GM13976 (cell line): ENCODE measurements at regions not wholly inside any gene's neighbourhood (a gene's known extent, or its start where the extent isn't known, plus 50 kb on each side); places are given as distances from the start of the nearest gene placed in this dataset.

Source experiments
- DNase-seq: peaks from one replicate; pipeline ENCODE4 v3.0.0; 2012; ENCODE audit warnings: low spot score
- CTCF ChIP-seq: IDR thresholded peaks from 2 replicates; pipeline ENCODE4 v1.5.1; 2012; ENCODE audit warnings: borderline replicate concordance, mild to moderate bottlenecking; ENCODE audit not compliant: insufficient read depth; ENCODE audit errors: extremely low read depth, missing control alignments, control extremely low read depth
- in situ Hi-C: fragments of 300-500 bp; cut with MboI; formaldehyde crosslinking; loops from one replicate; pipeline ENCODE4 v1.12.0; 2022; ENCODE audit warnings: low sequenced_read_pairs, mixed read lengths, inconsistent platforms; ENCODE audit not compliant: unreplicated experiment

DNA sequence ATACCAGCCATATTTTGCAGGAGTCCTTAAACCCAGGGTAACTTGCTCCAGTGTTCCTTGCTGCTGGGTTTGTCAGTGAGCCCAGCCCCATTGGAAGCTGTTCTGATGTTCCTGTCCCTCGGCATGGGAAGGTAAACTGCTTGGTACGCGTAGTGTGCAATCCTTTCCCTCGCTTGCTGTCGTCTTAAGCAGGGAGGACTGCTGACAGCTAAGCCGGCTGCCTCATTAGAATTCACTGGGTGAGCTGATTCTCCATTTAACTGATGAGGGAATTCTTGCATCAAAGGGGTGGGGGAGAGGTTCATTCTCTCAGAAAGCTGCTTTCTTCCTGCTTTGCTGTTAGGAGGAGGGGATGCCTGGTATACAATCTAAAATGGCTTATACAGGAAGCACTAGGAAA lies 164.6 kb downstream of the MID1IP1 start:
- in situ Hi-C loops, result no loop called here
- no peak for DNase-seq
- no peak for TF ChIP-seq CTCF

DNA sequence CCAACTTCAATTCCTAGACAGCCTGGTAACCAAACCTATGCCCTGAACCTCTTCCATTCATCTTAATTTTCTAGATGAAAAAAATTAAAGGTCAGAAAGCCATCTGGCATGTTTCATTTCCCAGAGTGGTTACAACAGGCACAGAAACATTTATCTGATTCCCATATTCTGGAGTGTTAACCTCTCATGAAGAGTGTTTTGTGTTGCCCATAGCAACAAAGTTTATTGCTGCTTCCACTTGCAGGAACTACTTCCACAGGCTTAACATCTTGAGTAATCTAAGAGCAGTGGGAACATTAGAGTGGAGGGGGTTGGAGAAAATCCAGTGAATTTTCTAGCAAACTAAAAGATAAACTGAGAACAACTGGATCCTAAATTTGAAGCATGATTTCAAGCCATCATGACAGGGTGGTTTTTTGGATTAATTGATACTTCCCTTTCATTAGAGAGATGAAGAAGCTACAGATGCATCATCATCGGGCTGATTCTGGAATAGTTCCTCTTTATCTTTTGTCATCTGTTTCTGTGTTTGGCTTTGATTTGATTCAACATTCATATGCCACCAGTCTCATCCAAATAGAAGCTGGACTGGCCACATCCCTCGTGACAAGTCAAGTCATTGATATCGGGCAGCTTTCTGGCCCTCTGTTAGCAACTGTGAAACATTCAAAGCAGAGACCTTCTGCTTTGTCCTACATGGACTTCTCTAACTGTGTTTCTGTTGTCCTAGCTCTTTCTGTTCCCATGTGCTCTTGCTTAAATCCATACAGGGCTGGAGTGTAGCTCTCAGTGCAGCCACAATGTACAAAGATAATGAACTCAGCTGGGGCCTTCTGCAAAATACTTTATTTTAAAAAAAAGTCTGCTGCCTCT lies 167.3 kb downstream of the MID1IP1 start:
- in situ Hi-C loops, result no loop called here
- no peak for TF ChIP-seq CTCF

DNA sequence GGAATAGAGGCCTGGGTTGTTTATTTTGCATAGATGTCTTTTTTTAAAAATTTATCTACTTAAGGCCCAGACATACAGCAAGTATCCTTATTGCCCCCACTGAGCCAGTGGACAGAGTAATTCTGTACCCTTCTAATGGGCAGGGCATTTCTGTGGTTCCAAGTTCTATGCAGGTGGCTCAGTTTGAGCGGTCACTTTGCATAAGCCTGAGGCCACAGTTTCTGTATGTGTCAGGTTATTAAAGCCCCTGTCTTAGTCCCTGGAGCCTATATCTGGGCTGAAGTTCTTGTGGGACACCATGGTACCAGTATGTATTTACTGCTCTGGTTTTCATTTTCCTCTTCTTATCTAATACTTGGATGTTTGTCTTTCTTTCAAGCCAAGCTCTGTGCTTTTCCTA lies 168.8 kb downstream of the MID1IP1 start:
- TF ChIP-seq CTCF, result no peak
- DNase-seq, result no peak
- in situ Hi-C loops, result no loop called here

More for the DNA sequence above, 167.3 kb downstream of the MID1IP1 start:
- no peak for DNase-seq

DNA sequence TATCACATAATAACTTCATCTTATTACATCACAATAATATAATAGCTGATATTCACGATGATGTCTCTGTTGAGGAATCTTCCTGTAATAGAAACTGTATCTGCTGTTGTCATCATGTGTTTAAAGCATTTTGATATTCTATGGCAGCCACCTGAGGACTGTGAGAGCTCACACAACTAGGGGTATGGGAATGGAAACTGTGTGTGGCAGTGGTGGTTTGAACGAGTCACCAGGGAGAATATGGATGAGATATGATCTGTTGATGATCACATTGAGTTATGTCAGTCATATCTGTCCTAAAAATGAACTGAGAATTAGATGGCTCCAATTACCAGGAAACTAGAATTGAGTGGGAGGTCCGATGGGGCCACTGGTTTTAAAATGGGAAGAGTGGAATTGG lies 169.6 kb downstream of the MID1IP1 start:
- no peak for TF ChIP-seq CTCF
- in situ Hi-C loops, result no loop called here

DNA sequence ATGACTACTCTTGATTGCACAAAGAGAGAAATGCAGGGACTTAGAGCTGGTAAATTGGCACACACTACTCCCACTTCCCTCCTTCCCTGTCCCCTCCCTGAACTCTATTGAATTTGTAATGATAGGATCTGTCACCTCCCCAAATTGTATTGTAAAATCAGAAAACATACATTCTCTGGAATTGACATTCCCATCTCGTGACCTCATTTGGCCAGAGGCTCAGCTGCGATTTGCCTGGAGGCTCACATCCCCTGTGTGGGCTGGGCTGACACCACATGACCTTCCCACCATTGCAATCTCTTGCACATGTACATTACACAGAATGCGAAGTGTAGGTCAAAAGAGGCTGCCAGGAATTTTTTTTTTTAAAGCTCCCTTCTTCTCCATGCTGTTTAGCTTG lies 172.1 kb downstream of the MID1IP1 start:
- no peak for TF ChIP-seq CTCF
- in situ Hi-C loops, result no loop called here
- no peak for DNase-seq

More for the DNA sequence above, 169.6 kb downstream of the MID1IP1 start:
- no peak for DNase-seq

GRCh38 chrX:38974542-38974941 lies 173.3 kb downstream of the MID1IP1 start:
- TF ChIP-seq CTCF, result no peak
- in situ Hi-C loops, result no loop called here

DNA sequence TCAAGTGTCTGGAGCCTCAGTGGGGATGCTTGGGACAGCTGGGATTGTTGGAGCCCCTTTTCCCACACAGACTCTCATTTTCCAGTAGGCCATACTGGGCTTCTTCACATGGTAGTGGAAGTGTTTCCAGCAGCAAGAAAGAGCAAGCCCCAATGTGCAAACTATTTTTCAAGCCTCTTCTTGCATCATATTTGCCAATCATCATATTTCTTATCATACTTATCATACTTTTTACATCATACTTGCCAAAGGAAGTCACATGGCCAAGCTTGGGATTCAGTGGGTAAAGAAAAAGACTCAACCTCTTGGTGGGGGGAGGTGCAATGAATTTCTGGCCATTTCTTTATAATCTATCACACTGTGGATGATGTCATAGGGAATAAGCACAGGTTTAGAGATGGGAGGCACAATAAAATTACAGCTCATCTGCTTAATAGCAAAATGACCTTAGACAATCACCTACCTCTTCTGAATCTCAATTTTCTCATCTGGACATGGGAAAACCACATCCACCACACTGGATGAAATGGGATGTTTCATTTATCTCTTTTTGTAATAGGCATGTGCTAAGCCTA lies 174.2 kb downstream of the MID1IP1 start:
- in situ Hi-C loops, result no loop called here
- no peak for TF ChIP-seq CTCF
- DNase-seq, result no peak

More at GRCh38 chrX:38974542-38974941, 173.3 kb downstream of the MID1IP1 start:
- DNase-seq, result no peak
